ENCODE measurements at regions not wholly inside any gene's neighbourhood (a gene's known extent, or its start where the extent isn't known, plus 50 kb on each side); places are given as distances from the start of the nearest gene placed in this dataset.

DNA sequence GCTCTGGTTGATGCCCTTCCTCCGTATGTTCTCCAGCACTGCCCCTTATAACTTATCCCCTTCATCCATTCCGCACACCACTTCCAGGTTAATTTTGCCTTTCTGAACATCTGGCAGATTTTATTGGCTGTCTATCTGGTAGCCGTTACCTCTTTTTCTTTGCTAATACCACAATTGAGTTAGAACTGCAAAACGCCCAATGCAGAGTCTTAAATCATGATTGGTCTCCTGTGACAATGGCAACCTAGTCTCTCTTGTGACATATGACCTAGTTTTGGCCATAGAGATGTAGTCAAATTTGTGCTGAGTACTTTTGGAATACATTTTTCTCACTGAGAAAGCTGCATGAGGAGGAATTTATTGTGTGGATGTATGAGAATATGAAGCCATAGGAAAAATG, 365.7 kb upstream of the PRR16 start:
- CTCF ChIA-PET, result no interaction called here
- ATAC-seq (ENCODE audit: poor library complexity), result no peak
- no peak overlapping the region for H3K4me3 Mint-ChIP-seq
- no peaks in the 10 kb centered on the region for H3K4me1 Mint-ChIP-seq (ENCODE audit: low read depth)
- H3K27ac Mint-ChIP-seq, result no peak overlapping the region
- no peak overlapping the region for H3K27ac ChIP-seq (ENCODE audit: low read depth in 1 of 2, low read length in 2 of 2)
- H3K27me3 Mint-ChIP-seq, result no peaks in the 10 kb centered on the region
- no peak overlapping the region for H3K4me3 ChIP-seq (ENCODE audit: low read length)
- no peaks in the 10 kb centered on the region for H3K4me1 ChIP-seq (ENCODE audit: insufficient read depth, low read length)
- no peaks in the 10 kb centered on the region for H3K36me3 Mint-ChIP-seq (ENCODE audit: low read depth)
- H3K27me3 ChIP-seq (ENCODE audit: control insufficient read depth in 1 of 2, insufficient read depth in 2 of 2, low read length in 2 of 2), result no peaks in the 10 kb centered on the region
- no peaks in the 10 kb centered on the region for H3K9me3 Mint-ChIP-seq
- TF ChIP-seq, protein P1, sequence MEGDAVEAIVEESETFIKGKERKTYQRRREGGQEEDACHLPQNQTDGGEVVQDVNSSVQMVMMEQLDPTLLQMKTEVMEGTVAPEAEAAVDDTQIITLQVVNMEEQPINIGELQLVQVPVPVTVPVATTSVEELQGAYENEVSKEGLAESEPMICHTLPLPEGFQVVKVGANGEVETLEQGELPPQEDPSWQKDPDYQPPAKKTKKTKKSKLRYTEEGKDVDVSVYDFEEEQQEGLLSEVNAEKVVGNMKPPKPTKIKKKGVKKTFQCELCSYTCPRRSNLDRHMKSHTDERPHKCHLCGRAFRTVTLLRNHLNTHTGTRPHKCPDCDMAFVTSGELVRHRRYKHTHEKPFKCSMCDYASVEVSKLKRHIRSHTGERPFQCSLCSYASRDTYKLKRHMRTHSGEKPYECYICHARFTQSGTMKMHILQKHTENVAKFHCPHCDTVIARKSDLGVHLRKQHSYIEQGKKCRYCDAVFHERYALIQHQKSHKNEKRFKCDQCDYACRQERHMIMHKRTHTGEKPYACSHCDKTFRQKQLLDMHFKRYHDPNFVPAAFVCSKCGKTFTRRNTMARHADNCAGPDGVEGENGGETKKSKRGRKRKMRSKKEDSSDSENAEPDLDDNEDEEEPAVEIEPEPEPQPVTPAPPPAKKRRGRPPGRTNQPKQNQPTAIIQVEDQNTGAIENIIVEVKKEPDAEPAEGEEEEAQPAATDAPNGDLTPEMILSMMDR (IDR thresholded peaks at IDR 0.05), result no peak
- intact Hi-C loops (cut with DNase I, micrococcal nuclease), result no loop called here
- DNase-seq, result no peak
- no peaks in the 10 kb centered on the region for H3K9me3 ChIP-seq (ENCODE audit: control insufficient read depth in 1 of 2, insufficient read depth in 1 of 2, low read length in 2 of 2)
- H3K36me3 ChIP-seq (ENCODE audit: insufficient read depth, low read length), result no peaks in the 10 kb centered on the region
- POLR2A ChIA-PET, result no interaction called here

DNA sequence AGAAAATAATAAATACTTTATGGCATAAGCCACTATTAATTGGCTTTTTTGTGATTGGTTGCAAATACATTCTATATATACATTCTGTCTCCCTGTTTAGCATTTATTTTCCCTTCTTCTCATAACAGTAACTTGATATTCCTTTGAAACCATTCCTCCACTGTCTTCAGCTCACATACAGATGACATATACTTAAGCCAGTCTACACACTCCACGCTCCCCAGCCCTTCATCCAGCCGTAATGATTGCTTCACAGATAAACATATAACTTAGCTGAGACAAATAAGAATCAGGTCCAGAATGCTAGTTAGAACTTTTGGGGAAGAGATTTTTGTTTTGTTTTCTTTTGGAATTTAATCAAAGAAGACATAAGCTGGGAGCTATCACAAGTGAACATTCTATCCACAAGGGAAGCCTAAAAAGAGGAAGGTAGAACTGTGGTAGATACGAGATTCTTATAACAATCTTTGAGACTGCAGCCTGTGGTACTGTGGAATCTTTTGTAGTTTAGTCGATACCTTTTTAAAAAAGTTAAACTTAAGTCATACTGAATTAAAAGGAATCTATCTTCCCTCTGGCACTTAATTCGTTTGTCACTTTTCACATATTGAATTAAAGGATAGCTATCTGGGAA, 365.1 kb upstream of the PRR16 start:
- no peaks in the 10 kb centered on the region for H3K4me1 Mint-ChIP-seq (ENCODE audit: low read depth)
- CTCF ChIA-PET, result no interaction called here
- H3K27me3 ChIP-seq (ENCODE audit: control insufficient read depth in 1 of 2, insufficient read depth in 2 of 2, low read length in 2 of 2), result no peaks in the 10 kb centered on the region
- DNase-seq (peak in 1 of 14 experiments; percentile 2), ATAC-seq (ENCODE audit: poor library complexity) (no peak)
- H3K27me3 Mint-ChIP-seq, result no peaks in the 10 kb centered on the region
- POLR2A ChIA-PET, result no interaction called here
- TF ChIP-seq, protein P1 (IDR thresholded peaks at IDR 0.05), result no peak
- no peak overlapping the region for H3K4me3 Mint-ChIP-seq
- no peak overlapping the region for H3K27ac Mint-ChIP-seq
- no peak overlapping the region for H3K4me3 ChIP-seq (ENCODE audit: low read length)
- no peaks in the 10 kb centered on the region for H3K9me3 ChIP-seq (ENCODE audit: control insufficient read depth in 1 of 2, insufficient read depth in 1 of 2, low read length in 2 of 2)
- no peaks in the 10 kb centered on the region for H3K36me3 Mint-ChIP-seq (ENCODE audit: low read depth)
- intact Hi-C loops (cut with DNase I, micrococcal nuclease), result no loop called here
- H3K9me3 Mint-ChIP-seq, result no peaks in the 10 kb centered on the region
- no peaks in the 10 kb centered on the region for H3K4me1 ChIP-seq (ENCODE audit: insufficient read depth, low read length)
- no peak overlapping the region for H3K27ac ChIP-seq (ENCODE audit: low read depth in 1 of 2, low read length in 2 of 2)
- H3K36me3 ChIP-seq (ENCODE audit: insufficient read depth, low read length), result no peaks in the 10 kb centered on the region

DNA sequence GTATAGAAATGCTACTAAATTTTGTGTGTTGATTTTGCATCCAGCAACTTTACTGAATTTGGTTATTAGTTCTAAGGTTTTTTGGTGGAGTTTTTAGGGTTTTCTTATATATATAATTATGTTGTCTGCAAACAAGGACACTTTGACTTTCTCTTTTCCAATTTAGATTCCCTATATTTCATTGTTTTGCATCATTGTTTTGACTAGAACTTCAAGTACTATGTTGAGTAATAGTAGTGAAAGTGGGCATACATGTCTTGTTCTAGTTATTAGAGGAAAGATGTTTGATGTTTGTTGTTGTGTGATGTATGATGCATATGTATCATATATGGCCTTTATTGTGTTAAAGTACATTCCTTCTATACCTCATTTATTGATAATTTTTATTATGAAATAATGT, 362.3 kb upstream of the PRR16 start:
- ATAC-seq (ENCODE audit: poor library complexity), result no peak
- no peaks in the 10 kb centered on the region for H3K36me3 Mint-ChIP-seq (ENCODE audit: low read depth)

More for the DNA sequence above, 362.3 kb upstream of the PRR16 start:
- ChIA-PET POLR2A (no interaction called here), CTCF (no interaction called here)
- Histone ChIP-seq H3K27ac (ENCODE audit: low read depth in 1 of 2, low read length in 2 of 2) (no peak overlapping the region), H3K9me3 (ENCODE audit: control insufficient read depth in 1 of 2, insufficient read depth in 1 of 2, low read length in 2 of 2) (no peaks in the 10 kb centered on the region), H3K27me3 (ENCODE audit: control insufficient read depth in 1 of 2, insufficient read depth in 2 of 2, low read length in 2 of 2) (no peaks in the 10 kb centered on the region), H3K36me3 (ENCODE audit: insufficient read depth, low read length) (no peaks in the 10 kb centered on the region), H3K4me1 (ENCODE audit: insufficient read depth, low read length) (no peaks in the 10 kb centered on the region), H3K4me3 (ENCODE audit: low read length) (no peak overlapping the region)
- Mint-ChIP-seq H3K9me3 (no peaks in the 10 kb centered on the region), H3K4me3 (no peak overlapping the region), H3K27ac (no peak overlapping the region), H3K4me1 (ENCODE audit: low read depth) (no peaks in the 10 kb centered on the region), H3K27me3 (no peaks in the 10 kb centered on the region)
- TF ChIP-seq, protein P1 (IDR thresholded peaks at IDR 0.05), result no peak
- intact Hi-C loops (cut with DNase I, micrococcal nuclease), result no loop called here
- no peak for DNase-seq

All from CD4-positive, alpha-beta T cell (primary cell).